H9 (cell line): ENCODE measurements at regions not wholly inside any gene's neighbourhood (a gene's known extent, or its start where the extent isn't known, plus 50 kb on each side); places are given as distances from the start of the nearest gene placed in this dataset.

Source experiments
- DNase-seq: peaks from one replicate; pipeline ENCODE4 v3.0.0-alpha.2; 2017
- H2AFZ ChIP-seq: one replicate; pipeline ENCODE4 v1.6.1; 2013; ENCODE audit warnings: mild to moderate bottlenecking, low read length, control low read depth, moderate library complexity
- H2AK5ac ChIP-seq: 2 replicates; pipeline ENCODE4 v1.6.1; 2013; ENCODE audit warnings: low read length, control low read depth, mixed read lengths; ENCODE audit not compliant: insufficient read length
- H2BK120ac ChIP-seq: one replicate; pipeline ENCODE4 v1.6.1; 2013; ENCODE audit warnings: low read depth, mild to moderate bottlenecking, low read length, control low read depth, inconsistent platforms; ENCODE audit not compliant: poor library complexity, severe bottlenecking
- H2BK12ac ChIP-seq: 2 replicates; pipeline ENCODE4 v1.6.1; 2013; ENCODE audit warnings: low read length, control low read depth, mixed read lengths, low read depth; ENCODE audit not compliant: insufficient read length
- H2BK15ac ChIP-seq: 2 replicates; pipeline ENCODE4 v1.6.1; 2013; ENCODE audit warnings: low read depth, low read length, control low read depth
- H2BK20ac ChIP-seq: one replicate; pipeline ENCODE4 v1.6.1; 2013; ENCODE audit warnings: low read depth, mild to moderate bottlenecking, low read length, control low read depth, inconsistent platforms; ENCODE audit not compliant: poor library complexity, severe bottlenecking
- H2BK5ac ChIP-seq: 2 replicates; pipeline ENCODE4 v1.6.1; 2013; ENCODE audit warnings: low read length, control low read depth, mixed read lengths; ENCODE audit not compliant: insufficient read length
- H3K14ac ChIP-seq: 2 replicates; pipeline ENCODE4 v1.6.1; 2013; ENCODE audit warnings: low read length, control low read depth; ENCODE audit not compliant: insufficient read depth
- H3K18ac ChIP-seq: 2 replicates; pipeline ENCODE4 v1.6.1; 2013; ENCODE audit warnings: low read depth, mild to moderate bottlenecking, mixed read lengths, low read length, control low read depth; ENCODE audit not compliant: insufficient read length
- H3K23ac ChIP-seq: 2 replicates; pipeline ENCODE4 v1.6.1; 2013; ENCODE audit warnings: low read length, control low read depth, mixed read lengths, low read depth; ENCODE audit not compliant: insufficient read length
- H3K23me2 ChIP-seq: 2 replicates; pipeline ENCODE4 v1.6.1; 2013; ENCODE audit warnings: low read depth, mild to moderate bottlenecking, mixed read lengths, low read length, control low read depth; ENCODE audit not compliant: insufficient read length, poor library complexity, severe bottlenecking
- H3K27ac ChIP-seq: 2 replicates; pipeline ENCODE4 v1.5.1; 2013; ENCODE audit warnings: low read length, control low read depth, mixed read lengths, low read depth; ENCODE audit not compliant: insufficient read length
- H3K27me3 ChIP-seq: 2 replicates; pipeline ENCODE4 v1.6.1; 2013; ENCODE audit warnings: low read length, control low read depth, inconsistent platforms; ENCODE audit not compliant: insufficient read depth
- H3K4ac ChIP-seq: 2 replicates; pipeline ENCODE4 v1.6.1; 2013; ENCODE audit warnings: low read depth, mild to moderate bottlenecking, control low read depth, inconsistent platforms, low read length, moderate library complexity
- H3K4me1 ChIP-seq: 2 replicates; pipeline ENCODE4 v1.6.1; 2013; ENCODE audit warnings: low read length, control low read depth, inconsistent platforms; ENCODE audit not compliant: insufficient read depth
- H3K4me2 ChIP-seq: 2 replicates; pipeline ENCODE4 v1.6.1; 2013; ENCODE audit warnings: low read length, control low read depth, mixed read lengths; ENCODE audit not compliant: insufficient read length, insufficient read depth
- H3K56ac ChIP-seq: 2 replicates; pipeline ENCODE4 v1.6.1; 2013; ENCODE audit warnings: low read depth, mild to moderate bottlenecking, mixed read lengths, low read length, control low read depth; ENCODE audit not compliant: insufficient read length
- H3K79me1 ChIP-seq: 2 replicates; pipeline ENCODE4 v1.6.1; 2013; ENCODE audit warnings: low read depth, mild to moderate bottlenecking, moderate library complexity, low read length, control low read depth, inconsistent platforms; ENCODE audit not compliant: insufficient read depth, poor library complexity, severe bottlenecking
- H3K79me2 ChIP-seq: 2 replicates; pipeline ENCODE4 v1.6.1; 2013; ENCODE audit warnings: low read length, control low read depth, inconsistent platforms; ENCODE audit not compliant: insufficient read depth
- H3K9ac ChIP-seq: 2 replicates; pipeline ENCODE4 v1.6.1; 2013; ENCODE audit warnings: low read length, control low read depth, mixed read lengths; ENCODE audit not compliant: insufficient read length; ENCODE audit errors: extremely low read depth
- H3K9me3 ChIP-seq: one replicate; pipeline ENCODE4 v1.6.1; 2013; ENCODE audit warnings: low read depth, low read length, inconsistent platforms; ENCODE audit not compliant: control insufficient read depth
- H3T11ph ChIP-seq: one replicate; pipeline ENCODE4 v1.6.1; 2013; ENCODE audit warnings: mild to moderate bottlenecking, low read length, control low read depth, inconsistent platforms
- H4K20me1 ChIP-seq: one replicate; pipeline ENCODE4 v1.6.1; 2013; ENCODE audit not compliant: control insufficient read depth, insufficient read length, insufficient read depth
- H4K5ac ChIP-seq: 2 replicates; pipeline ENCODE4 v1.6.1; 2013; ENCODE audit warnings: low read depth, mild to moderate bottlenecking, mixed read lengths, low read length, control low read depth; ENCODE audit not compliant: insufficient read length
- H4K8ac ChIP-seq: replicated peaks from 2 replicates; pipeline ENCODE4 v1.6.1; 2013; ENCODE audit warnings: low read length, control low read depth, mixed read lengths, low read depth; ENCODE audit not compliant: insufficient read length
- H4K91ac ChIP-seq: 2 replicates; pipeline ENCODE4 v1.6.1; 2013; ENCODE audit warnings: low read depth, mild to moderate bottlenecking, moderate library complexity, mixed read lengths, low read length, control low read depth; ENCODE audit not compliant: insufficient read length
- H3K27ac Mint-ChIP-seq, 3 experiments: 2 replicates in 2 of 3; 3 replicates in 1 of 3; pipeline ENCODE4 v1.8.0; 2020 to 2021; ENCODE audit warnings: mixed read lengths in 3 of 3, mild to moderate bottlenecking in 1 of 3, moderate library complexity in 1 of 3
- H3K27me3 Mint-ChIP-seq: 2 replicates; pipeline ENCODE4 v1.8.0; 2021; ENCODE audit warnings: low read depth, mild to moderate bottlenecking, moderate library complexity, mixed read lengths
- H3K36me3 Mint-ChIP-seq, 3 experiments: 2 replicates in 2 of 3; 3 replicates in 1 of 3; pipeline ENCODE4 v1.8.0; 2020 to 2021; ENCODE audit warnings: low read depth in 3 of 3, mixed read lengths in 3 of 3; ENCODE audit not compliant: insufficient read depth in 1 of 3
- H3K4me1 Mint-ChIP-seq, 2 experiments: 2 replicates each; pipeline ENCODE4 v1.8.0; 2020; ENCODE audit warnings: mixed read lengths in 2 of 2
- H3K4me3 Mint-ChIP-seq, 2 experiments: 2 replicates in 1 of 2; 3 replicates in 1 of 2; pipeline ENCODE4 v1.8.0; 2020 to 2021; ENCODE audit warnings: mild to moderate bottlenecking in 2 of 2, mixed read lengths in 2 of 2, moderate library complexity in 1 of 2
- H3K9me3 Mint-ChIP-seq, 2 experiments: 2 replicates in 1 of 2; 3 replicates in 1 of 2; pipeline ENCODE4 v1.8.0; 2020; ENCODE audit warnings: mild to moderate bottlenecking in 2 of 2, mixed read lengths in 2 of 2, moderate library complexity in 1 of 2
- WGBS: extraction: QIAGEN DNeasy Blood & Tissue Kit; methylation state at CpG from one replicate; pipeline ENCODE4 v1.1.7; 2013; ENCODE audit warnings: missing lambda C conversion rate, low lambda C conversion rate, mixed read lengths; ENCODE audit not compliant: insufficient read length; ENCODE audit errors: extremely low coverage; 5-methylcytosine and 5-hydroxymethylcytosine counted together
- TF ChIP-seq, protein P1 (sequence below): fragments of 200-600 bp; sonication (generic); conservative IDR thresholded peaks from 3 replicates; pipeline ENCODE4 v1.8.0; 2021; ENCODE audit warnings: antibody characterized with exemption, mild to moderate bottlenecking

GRCh38 chr7:12970626-12971025 is 283.2 kb downstream of the ARL4A start:
- Histone ChIP-seq H2BK120ac (no peak overlapping the region), H3K23ac (no peak overlapping the region), H2BK15ac (no peak overlapping the region), H4K91ac (no peak overlapping the region), H2AK5ac (no peak overlapping the region), H3K4me2 (no peak overlapping the region), H2BK20ac (no peak overlapping the region), H4K20me1 (no peaks in the 10 kb centered on the region), H3K79me1 (no peaks in the 10 kb centered on the region), H3K27me3 (no peaks in the 10 kb centered on the region), H3K4me1 (no peaks in the 10 kb centered on the region; the same call in 1 of the 2 replicates), H3K18ac (no peak overlapping the region), H2BK12ac (no peak overlapping the region), H3K9ac (no peak overlapping the region), H3K9me3 (no peaks in the 10 kb centered on the region), H4K5ac (no peak overlapping the region), H3K14ac (no peak overlapping the region), H3T11ph (no peak overlapping the region), H2BK5ac (no peak overlapping the region), H3K4ac (no peak overlapping the region), H3K23me2 (no peaks in the 10 kb centered on the region), H3K79me2 (no peaks in the 10 kb centered on the region), H2AFZ (no peak overlapping the region), H4K8ac (no peak overlapping the region), H3K27ac (no peak overlapping the region), H3K56ac (no peak overlapping the region)
- Mint-ChIP-seq H3K9me3 (no peaks in the 10 kb centered on the region), H3K4me1 (0 out of 4 replicates have a peak, but pooled peaks cover 0 to 4% of the 10 kb centered on the region in 2 experiments), H3K27ac (no peak overlapping the region), H3K36me3 (no peaks in the 10 kb centered on the region), H3K4me3 (no peak overlapping the region), H3K27me3 (no peaks in the 10 kb centered on the region)
- no CpG with 5 or more reads among the region's 2 CpGs for whole genome bisulfite sequencing
- TF ChIP-seq, protein P1, sequence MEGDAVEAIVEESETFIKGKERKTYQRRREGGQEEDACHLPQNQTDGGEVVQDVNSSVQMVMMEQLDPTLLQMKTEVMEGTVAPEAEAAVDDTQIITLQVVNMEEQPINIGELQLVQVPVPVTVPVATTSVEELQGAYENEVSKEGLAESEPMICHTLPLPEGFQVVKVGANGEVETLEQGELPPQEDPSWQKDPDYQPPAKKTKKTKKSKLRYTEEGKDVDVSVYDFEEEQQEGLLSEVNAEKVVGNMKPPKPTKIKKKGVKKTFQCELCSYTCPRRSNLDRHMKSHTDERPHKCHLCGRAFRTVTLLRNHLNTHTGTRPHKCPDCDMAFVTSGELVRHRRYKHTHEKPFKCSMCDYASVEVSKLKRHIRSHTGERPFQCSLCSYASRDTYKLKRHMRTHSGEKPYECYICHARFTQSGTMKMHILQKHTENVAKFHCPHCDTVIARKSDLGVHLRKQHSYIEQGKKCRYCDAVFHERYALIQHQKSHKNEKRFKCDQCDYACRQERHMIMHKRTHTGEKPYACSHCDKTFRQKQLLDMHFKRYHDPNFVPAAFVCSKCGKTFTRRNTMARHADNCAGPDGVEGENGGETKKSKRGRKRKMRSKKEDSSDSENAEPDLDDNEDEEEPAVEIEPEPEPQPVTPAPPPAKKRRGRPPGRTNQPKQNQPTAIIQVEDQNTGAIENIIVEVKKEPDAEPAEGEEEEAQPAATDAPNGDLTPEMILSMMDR, result no peak
- no peak for DNase-seq
